ENCODE measurements at regions not wholly inside any gene's neighbourhood (a gene's known extent, or its start where the extent isn't known, plus 50 kb on each side); places are given as distances from the start of the nearest gene placed in this dataset.

- TF ChIP-seq CTCF (IDR thresholded peaks at IDR 0.05; ENCODE audit: borderline replicate concordance, extremely low read depth, low read length, poor library complexity, severe bottlenecking) (no peak), EZH2 (IDR thresholded peaks at IDR 0.05; ENCODE audit: borderline replicate concordance, low read depth, low read length, severe bottlenecking) (no peak)
These were observed 462.5 kb upstream of the TYRP1 start for GRCh38 chr9:12230708-12231107.
